GM18873 (cell line): ENCODE measurements at regions not wholly inside any gene's neighbourhood (a gene's known extent, or its start where the extent isn't known, plus 50 kb on each side); places are given as distances from the start of the nearest gene placed in this dataset.
"Not testable (repeated sequence)": the region's sequence is repeated elsewhere in the genome, so short reads cannot be mapped to it uniquely, and the experiment has no call there.

Experiments used
- ATAC-seq: cut with Tn5 transposase; IDR thresholded peaks from one replicate; pipeline ENCODE4 v1.9.1; 2021; ENCODE audit warnings: mild to moderate bottlenecking, moderate library complexity, moderate number of reproducible peaks; ENCODE audit not compliant: unreplicated experiment, low FRiP score

GRCh38 chr14:82999802-83000201 lies 1466.1 kb upstream of the SEL1L start:
- ATAC-seq, result no peak

- ATAC-seq, result no peak
Measured at GRCh38 chr14:83004456-83005006, 1470.9 kb upstream of the SEL1L start.

- no peak for ATAC-seq
Measured at GRCh38 chr14:83006121-83006670, 1472.5 kb upstream of the SEL1L start.

GRCh38 chr14:83007052-83007451 lies 1473.4 kb upstream of the SEL1L start:
- not testable (repeated sequence) for ATAC-seq

GRCh38 chr14:83007641-83008225 lies 1474.1 kb upstream of the SEL1L start:
- ATAC-seq, result no peak

GRCh38 chr14:83017296-83017695 lies 1483.6 kb upstream of the SEL1L start:
- no peak for ATAC-seq

GRCh38 chr14:83019744-83020414 lies 1486.2 kb upstream of the SEL1L start:
- ATAC-seq, result no peak

GRCh38 chr14:83021323-83021722 lies 1487.7 kb upstream of the SEL1L start:
- ATAC-seq, result no peak

GRCh38 chr14:83023369-83023768 lies 1489.7 kb upstream of the SEL1L start:
- no peak for ATAC-seq

GRCh38 chr14:83041224-83041623 lies 1507.6 kb upstream of the SEL1L start:
- ATAC-seq, result no peak

GRCh38 chr14:83042858-83043257 lies 1509.2 kb upstream of the SEL1L start:
- ATAC-seq, result no peak

GRCh38 chr14:83044001-83044400 lies 1510.3 kb upstream of the SEL1L start:
- ATAC-seq, result no peak

- ATAC-seq, result no peak
Measured at GRCh38 chr14:83047059-83047830, 1513.6 kb upstream of the SEL1L start.

- ATAC-seq, result no peak
Measured at GRCh38 chr14:83053022-83053710, 1519.5 kb upstream of the SEL1L start.

- ATAC-seq, result no peak
Measured at GRCh38 chr14:83058068-83058467, 1524.4 kb upstream of the SEL1L start.

GRCh38 chr14:83071888-83072501 lies 1538.3 kb upstream of the SEL1L start:
- ATAC-seq, result no peak

- no peak for ATAC-seq
Measured at GRCh38 chr14:83085136-83085535, 1551.5 kb upstream of the SEL1L start.

GRCh38 chr14:83085725-83086124 lies 1552.1 kb upstream of the SEL1L start:
- no peak for ATAC-seq

GRCh38 chr14:83091991-83092956 lies 1558.6 kb upstream of the SEL1L start:
- ATAC-seq, result not testable (repeated sequence)
